Endodermal cell (in vitro differentiated cells): ENCODE measurements at regions not wholly inside any gene's neighbourhood (a gene's known extent, or its start where the extent isn't known, plus 50 kb on each side); places are given as distances from the start of the nearest gene placed in this dataset.

Source experiments
- DNase-seq: peaks from one replicate; pipeline ENCODE4 v3.0.0-alpha.2; 2017
- H3K27ac ChIP-seq: 2 replicates; pipeline ENCODE4 v1.5.1; 2013; ENCODE audit warnings: mild to moderate bottlenecking, low read depth, low read length, moderate library complexity
- H3K27me3 ChIP-seq: 2 replicates; pipeline ENCODE4 v1.6.1; 2013; ENCODE audit warnings: mild to moderate bottlenecking, low read length, moderate library complexity; ENCODE audit not compliant: insufficient read depth, control insufficient read depth, poor library complexity, severe bottlenecking
- H3K36me3 ChIP-seq: 2 replicates; pipeline ENCODE4 v1.7.0; 2013; ENCODE audit warnings: mild to moderate bottlenecking, low read length, moderate library complexity; ENCODE audit not compliant: control insufficient read depth, insufficient read depth
- H3K4me1 ChIP-seq: one replicate; pipeline ENCODE4 v1.7.0; 2013; ENCODE audit warnings: low read length; ENCODE audit not compliant: control insufficient read depth, insufficient read depth
- H3K4me3 ChIP-seq: 2 replicates; pipeline ENCODE4 v1.5.1; 2013; ENCODE audit warnings: mild to moderate bottlenecking, low read length, moderate library complexity
- H3K9ac ChIP-seq: 2 replicates; pipeline ENCODE4 v1.6.1; 2013; ENCODE audit warnings: mild to moderate bottlenecking, low read length, moderate library complexity; ENCODE audit not compliant: poor library complexity, severe bottlenecking; ENCODE audit errors: extremely low read depth
- H3K9me3 ChIP-seq: 2 replicates; pipeline ENCODE4 v1.6.1; 2013; ENCODE audit warnings: mild to moderate bottlenecking, low read length, moderate library complexity; ENCODE audit not compliant: control insufficient read depth
- H3K27ac Mint-ChIP-seq: 2 replicates; pipeline ENCODE4 v1.8.0; 2020; ENCODE audit warnings: mixed read lengths
- H3K27me3 Mint-ChIP-seq: 2 replicates; pipeline ENCODE4 v1.8.0; 2021; ENCODE audit warnings: mild to moderate bottlenecking, mixed read lengths; ENCODE audit not compliant: insufficient read depth
- H3K36me3 Mint-ChIP-seq: 2 replicates; pipeline ENCODE4 v1.8.0; 2020; ENCODE audit warnings: low read depth, mixed read lengths
- H3K4me1 Mint-ChIP-seq: 2 replicates; pipeline ENCODE4 v1.8.0; 2020; ENCODE audit warnings: mixed read lengths
- H3K4me3 Mint-ChIP-seq: 2 replicates; pipeline ENCODE4 v1.8.0; 2020; ENCODE audit warnings: mild to moderate bottlenecking, moderate library complexity, mixed read lengths
- H3K9me3 Mint-ChIP-seq: 2 replicates; pipeline ENCODE4 v1.8.0; 2020; ENCODE audit warnings: mild to moderate bottlenecking, mixed read lengths
- WGBS, 2 experiments: methylation state at CpG; one replicate each; pipeline versions ENCODE4 v1.1.5 to v1.1.7; 2013; ENCODE audit warnings: missing lambda C conversion rate in 2 of 2, mixed read lengths in 1 of 2; ENCODE audit not compliant: insufficient coverage in 1 of 2, insufficient read length in 1 of 2; 5-methylcytosine and 5-hydroxymethylcytosine counted together
- TF ChIP-seq, protein P1 (sequence below): fragments of 200-600 bp; sonication (generic); conservative IDR thresholded peaks from 2 replicates; pipeline ENCODE4 v1.5.0; 2021; ENCODE audit warnings: antibody characterized with exemption, mild to moderate bottlenecking

DNA sequence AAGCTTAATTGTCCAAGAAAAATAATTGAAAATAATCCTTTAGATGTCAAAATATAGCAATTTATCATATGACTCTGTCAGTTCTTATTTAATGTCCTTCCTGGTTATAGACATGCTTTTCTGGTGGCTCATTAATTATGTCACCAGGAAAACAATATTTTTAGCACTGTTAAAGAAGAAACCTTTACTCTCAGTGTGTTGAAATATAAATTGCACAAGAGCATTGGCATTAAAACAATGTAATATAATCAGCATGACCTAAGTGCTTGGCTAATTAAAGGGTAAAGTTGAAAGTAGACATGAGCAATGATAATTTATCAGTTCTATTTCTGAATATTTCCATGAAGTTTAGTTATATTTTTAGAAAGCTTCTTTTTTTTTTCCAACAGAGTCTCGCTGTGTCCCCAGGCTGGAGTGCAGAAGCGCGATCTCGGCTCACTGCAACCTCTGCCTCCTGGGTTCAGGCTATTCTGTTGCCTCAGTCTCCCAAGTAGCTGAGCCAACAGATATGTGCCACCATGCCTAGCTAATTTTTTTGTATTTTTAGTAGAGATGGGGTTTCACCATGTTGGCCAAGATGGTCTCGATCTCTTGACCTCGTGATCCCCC, 232.3 kb downstream of the JRKL start:
- Histone ChIP-seq H3K9me3 (peaks cover 45% of the 10 kb centered on the region), H3K4me3 (no peak overlapping the region), H3K27ac (no peak overlapping the region), H3K36me3 (peaks cover 6% of the 10 kb centered on the region), H3K27me3 (no peaks in the 10 kb centered on the region), H3K4me1 (no peaks in the 10 kb centered on the region), H3K9ac (no peak overlapping the region)
- no peak for DNase-seq
- Mint-ChIP-seq H3K36me3 (peaks cover 32% of the 10 kb centered on the region), H3K27ac (no peak overlapping the region), H3K4me3 (no peak overlapping the region), H3K27me3 (no peaks in the 10 kb centered on the region), H3K4me1 (peaks cover 10% of the 10 kb centered on the region), H3K9me3 (peaks cover 32% of the 10 kb centered on the region)
- TF ChIP-seq, protein P1, sequence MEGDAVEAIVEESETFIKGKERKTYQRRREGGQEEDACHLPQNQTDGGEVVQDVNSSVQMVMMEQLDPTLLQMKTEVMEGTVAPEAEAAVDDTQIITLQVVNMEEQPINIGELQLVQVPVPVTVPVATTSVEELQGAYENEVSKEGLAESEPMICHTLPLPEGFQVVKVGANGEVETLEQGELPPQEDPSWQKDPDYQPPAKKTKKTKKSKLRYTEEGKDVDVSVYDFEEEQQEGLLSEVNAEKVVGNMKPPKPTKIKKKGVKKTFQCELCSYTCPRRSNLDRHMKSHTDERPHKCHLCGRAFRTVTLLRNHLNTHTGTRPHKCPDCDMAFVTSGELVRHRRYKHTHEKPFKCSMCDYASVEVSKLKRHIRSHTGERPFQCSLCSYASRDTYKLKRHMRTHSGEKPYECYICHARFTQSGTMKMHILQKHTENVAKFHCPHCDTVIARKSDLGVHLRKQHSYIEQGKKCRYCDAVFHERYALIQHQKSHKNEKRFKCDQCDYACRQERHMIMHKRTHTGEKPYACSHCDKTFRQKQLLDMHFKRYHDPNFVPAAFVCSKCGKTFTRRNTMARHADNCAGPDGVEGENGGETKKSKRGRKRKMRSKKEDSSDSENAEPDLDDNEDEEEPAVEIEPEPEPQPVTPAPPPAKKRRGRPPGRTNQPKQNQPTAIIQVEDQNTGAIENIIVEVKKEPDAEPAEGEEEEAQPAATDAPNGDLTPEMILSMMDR = no peak
- WGBS, 2 experiments = 96 to 100% methylated on average over 4 to 6 of the region's 6 CpGs

DNA sequence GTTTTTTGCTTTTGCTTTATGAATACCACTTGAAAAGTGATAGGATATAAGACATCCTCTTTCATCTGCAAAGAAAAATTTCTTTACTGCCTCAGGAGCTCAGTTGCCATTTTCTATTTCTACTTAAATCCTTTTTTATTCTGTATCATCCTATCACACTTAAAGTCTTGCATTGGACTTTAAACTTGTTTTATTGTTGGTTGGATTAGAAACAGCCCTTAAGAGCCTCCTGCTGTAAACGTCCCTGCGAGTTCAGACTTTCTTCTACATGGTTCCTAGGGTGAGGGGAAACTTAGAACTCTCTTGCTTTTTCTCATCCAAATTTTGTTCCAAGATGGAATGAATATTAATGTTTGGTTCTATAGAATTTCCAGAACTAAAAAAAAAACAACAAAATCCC, 234.3 kb downstream of the JRKL start:
- no peaks in the 10 kb centered on the region for H3K4me1 ChIP-seq
- H3K36me3 ChIP-seq = no peaks in the 10 kb centered on the region
- no peak overlapping the region for H3K4me3 ChIP-seq
- H3K27me3 ChIP-seq = no peaks in the 10 kb centered on the region
- Mint-ChIP-seq H3K27ac (no peak overlapping the region), H3K27me3 (no peaks in the 10 kb centered on the region), H3K4me3 (no peak overlapping the region), H3K36me3 (peaks cover 35% of the 10 kb centered on the region), H3K4me1 (no peaks in the 10 kb centered on the region), H3K9me3 (peaks cover 46% of the 10 kb centered on the region)
- H3K9me3 ChIP-seq = peaks cover 55% of the 10 kb centered on the region
- H3K9ac ChIP-seq = no peak overlapping the region
- DNase-seq = no peak
- 100% methylated on average over 2 of the region's 2 CpGs; no CpG with 5 or more reads in 1 of the 2 experiments for WGBS, 2 experiments
- TF ChIP-seq, protein P1 = no peak
- no peak overlapping the region for H3K27ac ChIP-seq

- peaks cover 5% of the 10 kb centered on the region for H3K4me1 ChIP-seq
- peaks cover 52% of the 10 kb centered on the region for H3K9me3 Mint-ChIP-seq
- no peaks in the 10 kb centered on the region for H3K27me3 Mint-ChIP-seq
- H3K4me3 Mint-ChIP-seq = no peak overlapping the region
- no peak for DNase-seq
- peaks cover 14% of the 10 kb centered on the region for H3K4me1 Mint-ChIP-seq
- WGBS, 2 experiments = 85% methylated on average over 2 of the region's 2 CpGs; no CpG with 5 or more reads in 1 of the 2 experiments
- no peak overlapping the region for H3K27ac ChIP-seq
- no peak overlapping the region for H3K27ac Mint-ChIP-seq
- H3K36me3 ChIP-seq = no peaks in the 10 kb centered on the region
- peaks cover 43% of the 10 kb centered on the region for H3K36me3 Mint-ChIP-seq
- peak overlapping the region; percentile 11 for H3K4me3 ChIP-seq
- TF ChIP-seq, protein P1 = no peak
- H3K27me3 ChIP-seq = no peaks in the 10 kb centered on the region
- peaks cover 59% of the 10 kb centered on the region for H3K9me3 ChIP-seq
- no peak overlapping the region for H3K9ac ChIP-seq
These were observed 237.6 kb downstream of the JRKL start for GRCh38 chr11:96627376-96627775.
